Sigmoid colon (tissue), 6 donors: ENCODE measurements at regions not wholly inside any gene's neighbourhood (a gene's known extent, or its start where the extent isn't known, plus 50 kb on each side); places are given as distances from the start of the nearest gene placed in this dataset.

Experiments used
- DNase-seq: peaks from one replicate; pipeline ENCODE4 v3.0.0-alpha.2; 2019
- H3K27ac ChIP-seq, 4 donors: fragments of 200-600 bp; sonication (generic); one replicate each; pipeline ENCODE4 v1.5.1; 2016 to 2019; ENCODE audit warnings: mild to moderate bottlenecking in 1 of 4
- H3K27me3 ChIP-seq, 3 donors: fragments of 200-600 bp; sonication (generic); one replicate each; pipeline ENCODE4 v1.5.1; 2019; ENCODE audit warnings: mild to moderate bottlenecking in 1 of 3
- H3K36me3 ChIP-seq, 4 donors: fragments of 200-600 bp; sonication (generic); one replicate each; pipeline ENCODE4 v1.5.1; 2016 to 2019
- H3K4me1 ChIP-seq, 4 donors: fragments of 200-600 bp; sonication (generic); one replicate each; pipeline ENCODE4 v1.5.1; 2017 to 2019
- H3K4me3 ChIP-seq, 4 donors: fragments of 200-600 bp; sonication (generic); one replicate each; pipeline ENCODE4 v1.5.1; 2017 to 2019; ENCODE audit warnings: mild to moderate bottlenecking in 2 of 4, moderate library complexity in 1 of 4
- H3K9me3 ChIP-seq, 4 donors: fragments of 200-600 bp in 3 of 4; sonication (generic) in 3 of 4; one replicate each; pipeline versions ENCODE4 v1.5.1 to v1.6.1; 2013 to 2019
- EP300 ChIP-seq, 4 donors: sonication (generic); formaldehyde crosslinking; IDR thresholded peaks; one replicate each; pipeline ENCODE4 v1.6.1; 2017; ENCODE audit warnings: antibody characterized with exemption in 4 of 4
- POLR2A ChIP-seq, 2 donors: fragments of 450-650 bp; IDR thresholded peaks; one replicate each; pipeline ENCODE4 v1.6.1; 2016; ENCODE audit warnings: antibody characterized with exemption in 2 of 2, mild to moderate bottlenecking in 2 of 2, moderate library complexity in 2 of 2
- POLR2AphosphoS5 ChIP-seq, 4 donors: sonication (generic); formaldehyde crosslinking; IDR thresholded peaks; one replicate each; pipeline ENCODE4 v1.6.1; 2017; ENCODE audit warnings: antibody characterized with exemption in 4 of 4
- WGBS, 2 donors: extraction: QIAGEN DNeasy Blood & Tissue Kit; methylation state at CpG; one replicate each; pipeline ENCODE4 v1.1.7; 2013; 5-methylcytosine and 5-hydroxymethylcytosine counted together
- intact Hi-C: fragments of 100-400 bp; cut with DNase I; formaldehyde crosslinking; loops from one replicate; pipeline ENCODE4 v1.15.1; 2023
- TF ChIP-seq, protein P1 (sequence below), 4 experiments: fragments of 450-650 bp in 3 of 4; fragments of 200-600 bp in 1 of 4; IDR thresholded peaks; one replicate each; pipeline ENCODE4 v1.5.1; 2016 to 2019; ENCODE audit warnings: antibody characterized with exemption in 4 of 4, mild to moderate bottlenecking in 3 of 4, moderate library complexity in 2 of 4
- donor health status: healthy with polysubstance abuse.
- donor health status: healthy.

DNA sequence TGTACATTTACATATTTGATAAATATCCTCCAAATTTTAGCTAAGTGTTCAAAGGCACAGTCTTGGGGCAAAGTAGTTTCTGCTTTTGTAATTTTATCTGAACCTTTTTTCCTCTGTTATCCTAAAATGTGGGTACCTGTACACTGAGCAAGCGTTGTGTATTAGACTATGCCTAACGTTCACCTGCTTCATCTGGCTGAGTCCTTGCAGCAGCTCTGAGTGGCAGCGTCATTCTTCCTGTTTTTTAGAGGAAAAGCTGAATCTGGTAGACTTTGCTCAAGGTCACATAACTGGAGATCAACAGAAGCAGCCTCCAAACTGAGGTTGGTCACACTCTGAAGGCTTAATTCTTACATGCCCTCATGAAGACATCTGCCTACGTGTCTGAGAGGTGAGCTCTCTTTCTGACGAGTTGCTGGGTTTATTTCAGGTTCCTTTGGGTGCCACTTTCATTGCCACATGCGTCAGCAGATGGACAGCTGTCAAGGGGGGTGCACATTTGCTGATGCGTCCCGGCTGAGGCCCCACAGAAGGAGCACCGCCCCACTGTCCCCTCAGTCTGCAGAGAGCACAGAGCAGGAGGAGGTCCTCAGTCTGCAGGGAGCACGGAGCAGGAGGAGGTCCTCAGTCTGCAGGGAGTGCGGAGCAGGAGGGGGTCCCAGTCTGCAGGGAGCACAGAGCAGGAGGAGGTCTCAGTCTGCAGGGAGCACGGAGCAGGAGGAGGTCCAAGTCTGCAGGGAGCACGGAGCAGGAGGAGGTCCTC lies 406.5 kb upstream of the SHH start:
- Histone ChIP-seq H3K4me1 (no peaks in the 10 kb centered on the region), H3K27ac (no peak overlapping the region), H3K9me3 (no peaks in the 10 kb centered on the region), H3K36me3 (no peaks in the 10 kb centered on the region), H3K4me3 (no peak overlapping the region), H3K27me3 (no peaks in the 10 kb centered on the region)
- no peak for DNase-seq
- TF ChIP-seq POLR2AphosphoS5 (IDR thresholded peaks at IDR 0.05) (no peak), EP300 (IDR thresholded peaks at IDR 0.05) (no peak), POLR2A (IDR thresholded peaks at IDR 0.05) (no peak)
- TF ChIP-seq, protein P1, sequence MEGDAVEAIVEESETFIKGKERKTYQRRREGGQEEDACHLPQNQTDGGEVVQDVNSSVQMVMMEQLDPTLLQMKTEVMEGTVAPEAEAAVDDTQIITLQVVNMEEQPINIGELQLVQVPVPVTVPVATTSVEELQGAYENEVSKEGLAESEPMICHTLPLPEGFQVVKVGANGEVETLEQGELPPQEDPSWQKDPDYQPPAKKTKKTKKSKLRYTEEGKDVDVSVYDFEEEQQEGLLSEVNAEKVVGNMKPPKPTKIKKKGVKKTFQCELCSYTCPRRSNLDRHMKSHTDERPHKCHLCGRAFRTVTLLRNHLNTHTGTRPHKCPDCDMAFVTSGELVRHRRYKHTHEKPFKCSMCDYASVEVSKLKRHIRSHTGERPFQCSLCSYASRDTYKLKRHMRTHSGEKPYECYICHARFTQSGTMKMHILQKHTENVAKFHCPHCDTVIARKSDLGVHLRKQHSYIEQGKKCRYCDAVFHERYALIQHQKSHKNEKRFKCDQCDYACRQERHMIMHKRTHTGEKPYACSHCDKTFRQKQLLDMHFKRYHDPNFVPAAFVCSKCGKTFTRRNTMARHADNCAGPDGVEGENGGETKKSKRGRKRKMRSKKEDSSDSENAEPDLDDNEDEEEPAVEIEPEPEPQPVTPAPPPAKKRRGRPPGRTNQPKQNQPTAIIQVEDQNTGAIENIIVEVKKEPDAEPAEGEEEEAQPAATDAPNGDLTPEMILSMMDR (IDR thresholded peaks at IDR 0.05), result no peak
- intact Hi-C loops, result no loop called here
- WGBS, 2 donors, result 72% methylated on average over 13 of the region's 13 CpGs

GRCh38 chr7:156217803-156218202 lies 405.5 kb upstream of the SHH start:
- WGBS, 2 donors, result 85 to 90% methylated on average over 6 of the region's 6 CpGs
- TF ChIP-seq EP300 (IDR thresholded peaks at IDR 0.05) (no peak), POLR2A (IDR thresholded peaks at IDR 0.05) (no peak), POLR2AphosphoS5 (IDR thresholded peaks at IDR 0.05) (no peak)
- TF ChIP-seq, protein P1 (IDR thresholded peaks at IDR 0.05), result no peak
- intact Hi-C loops, result no loop called here

DNA sequence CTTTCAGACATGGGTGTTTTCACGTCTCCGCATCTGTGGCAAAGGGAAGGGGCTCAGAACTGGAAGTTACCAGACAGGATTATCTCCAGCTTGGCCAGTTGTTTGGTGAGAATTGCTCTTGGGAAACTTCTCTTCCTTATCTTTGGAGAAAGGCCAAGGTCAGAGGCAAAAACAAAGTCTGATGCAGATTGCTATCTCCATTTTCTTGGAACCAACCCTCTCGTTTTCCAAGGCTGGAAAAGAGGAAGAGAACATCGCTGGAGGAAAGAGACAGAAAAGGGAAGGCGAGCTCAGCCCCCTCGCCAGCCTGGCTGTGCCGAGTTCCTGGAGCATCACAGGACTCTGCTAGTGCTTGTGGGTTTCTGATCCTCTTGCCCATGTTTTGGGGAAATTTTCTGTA lies 396.8 kb upstream of the SHH start:
- intact Hi-C loops, result no loop called here
- Histone ChIP-seq H3K4me1 (no peaks in the 10 kb centered on the region), H3K9me3 (no peaks in the 10 kb centered on the region), H3K27me3 (no peaks in the 10 kb centered on the region), H3K4me3 (no peak overlapping the region), H3K27ac (no peak overlapping the region), H3K36me3 (no peaks in the 10 kb centered on the region)
- DNase-seq, result no peak
- 70 to 71% methylated on average over 7 of the region's 7 CpGs for WGBS, 2 donors
- TF ChIP-seq POLR2A (IDR thresholded peaks at IDR 0.05) (no peak), EP300 (IDR thresholded peaks at IDR 0.05) (no peak), POLR2AphosphoS5 (IDR thresholded peaks at IDR 0.05) (no peak)
- TF ChIP-seq, protein P1 (IDR thresholded peaks at IDR 0.05), result no peak

More at GRCh38 chr7:156217803-156218202, 405.5 kb upstream of the SHH start:
- Histone ChIP-seq H3K9me3 (no peaks in the 10 kb centered on the region), H3K4me3 (no peak overlapping the region), H3K36me3 (no peaks in the 10 kb centered on the region), H3K4me1 (no peaks in the 10 kb centered on the region), H3K27ac (no peak overlapping the region), H3K27me3 (no peaks in the 10 kb centered on the region)
- no peak for DNase-seq

GRCh38 chr7:156207306-156207705 lies 395.0 kb upstream of the SHH start:
- no peaks in the 10 kb centered on the region for H3K36me3 ChIP-seq
- DNase-seq, result no peak
- 89 to 92% methylated on average over 6 of the region's 6 CpGs for WGBS, 2 donors

More at GRCh38 chr7:156207306-156207705, 395.0 kb upstream of the SHH start:
- TF ChIP-seq EP300 (IDR thresholded peaks at IDR 0.05), result no peak
- TF ChIP-seq, protein P1 (IDR thresholded peaks at IDR 0.05), result no peak
- no peak for TF ChIP-seq POLR2AphosphoS5 (IDR thresholded peaks at IDR 0.05)
- no peak for TF ChIP-seq POLR2A (IDR thresholded peaks at IDR 0.05)
- H3K4me3 ChIP-seq, result no peak overlapping the region
- H3K9me3 ChIP-seq, result no peaks in the 10 kb centered on the region
- H3K27ac ChIP-seq, result no peak overlapping the region
- intact Hi-C loops, result no loop called here
- H3K27me3 ChIP-seq, result no peaks in the 10 kb centered on the region
- no peaks in the 10 kb centered on the region for H3K4me1 ChIP-seq
